HFFc6 (cell line): ENCODE measurements at regions not wholly inside any gene's neighbourhood (a gene's known extent, or its start where the extent isn't known, plus 50 kb on each side); places are given as distances from the start of the nearest gene placed in this dataset.

Experiments
- DNase-seq: peaks from one replicate; pipeline ENCODE4 v3.0.0-alpha.2; 2018
- H3K27ac Mint-ChIP-seq: 2 replicates; pipeline ENCODE4 v1.8.0; 2020; ENCODE audit warnings: mild to moderate bottlenecking, mixed read lengths
- H3K27me3 Mint-ChIP-seq: 2 replicates; pipeline ENCODE4 v1.8.0; 2021; ENCODE audit warnings: mild to moderate bottlenecking, moderate library complexity, mixed read lengths; ENCODE audit not compliant: insufficient read depth
- H3K36me3 Mint-ChIP-seq: 2 replicates; pipeline ENCODE4 v1.8.0; 2021; ENCODE audit warnings: low read depth, mixed read lengths
- H3K4me1 Mint-ChIP-seq: 2 replicates; pipeline ENCODE4 v1.8.0; 2020; ENCODE audit warnings: low read depth, mixed read lengths
- H3K4me3 Mint-ChIP-seq: 2 replicates; pipeline ENCODE4 v1.8.0; 2020; ENCODE audit warnings: mild to moderate bottlenecking, moderate library complexity, mixed read lengths
- H3K9me3 Mint-ChIP-seq: 2 replicates; pipeline ENCODE4 v1.8.0; 2020; ENCODE audit warnings: mild to moderate bottlenecking, mixed read lengths
- CTCF ChIP-seq: fragments of 200-600 bp; sonication (generic); IDR thresholded peaks from 2 replicates; pipeline ENCODE4 v1.5.0; 2021; ENCODE audit warnings: antibody characterized with exemption, mild to moderate bottlenecking

- Mint-ChIP-seq H3K9me3 (peaks cover 11% of the 10 kb centered on the region), H3K4me3 (peak overlapping the region; percentile 59; the same call in 1 of the 2 replicates), H3K36me3 (peaks cover 10% of the 10 kb centered on the region), H3K27me3 (peaks cover 5% of the 10 kb centered on the region), H3K27ac (peak overlapping the region; percentile 98), H3K4me1 (peaks cover 70% of the 10 kb centered on the region)
- peak; percentile 87 for DNase-seq
- TF ChIP-seq CTCF = no peak
Measured at GRCh38 chr3:150081084-150081483, 110.4 kb upstream of the PFN2 start.

- H3K4me1 Mint-ChIP-seq = peaks cover 70% of the 10 kb centered on the region
Measured at GRCh38 chr3:150080058-150080730, 109.5 kb upstream of the PFN2 start.

GRCh38 chr3:150079029-150079739 is 108.5 kb upstream of the PFN2 start:
- peak; percentile 92 for DNase-seq
- Mint-ChIP-seq H3K4me1 (peaks cover 76% of the 10 kb centered on the region), H3K27me3 (peaks cover 5% of the 10 kb centered on the region), H3K9me3 (peaks cover 18% of the 10 kb centered on the region), H3K4me3 (peak overlapping the region; percentile 70), H3K27ac (peak overlapping the region; percentile 98), H3K36me3 (peaks cover 12% of the 10 kb centered on the region)
- no peak for TF ChIP-seq CTCF

More at GRCh38 chr3:150080058-150080730, 109.5 kb upstream of the PFN2 start:
- no peak for TF ChIP-seq CTCF
- Mint-ChIP-seq H3K27ac (peak overlapping the region; percentile 98), H3K27me3 (peaks cover 5% of the 10 kb centered on the region), H3K4me3 (peak overlapping the region; percentile 59), H3K9me3 (peaks cover 17% of the 10 kb centered on the region), H3K36me3 (peaks cover 12% of the 10 kb centered on the region)
- no peak for DNase-seq

GRCh38 chr3:150077581-150078247 is 107.0 kb upstream of the PFN2 start:
- Mint-ChIP-seq H3K9me3 (peaks cover 18% of the 10 kb centered on the region), H3K36me3 (peaks cover 12% of the 10 kb centered on the region), H3K4me1 (peaks cover 76% of the 10 kb centered on the region), H3K27ac (peak overlapping the region; percentile 98), H3K4me3 (no peak overlapping the region), H3K27me3 (peaks cover 5% of the 10 kb centered on the region)
- TF ChIP-seq CTCF = no peak
- DNase-seq = no peak

GRCh38 chr3:150077107-150077506 is 106.4 kb upstream of the PFN2 start:
- peaks cover 5% of the 10 kb centered on the region for H3K27me3 Mint-ChIP-seq
- no peak overlapping the region for H3K27ac Mint-ChIP-seq
- H3K9me3 Mint-ChIP-seq = peaks cover 18% of the 10 kb centered on the region
- no peak overlapping the region for H3K4me3 Mint-ChIP-seq
- no peak for DNase-seq
- peaks cover 76% of the 10 kb centered on the region for H3K4me1 Mint-ChIP-seq
- no peak for TF ChIP-seq CTCF
- peaks cover 12% of the 10 kb centered on the region for H3K36me3 Mint-ChIP-seq
